SK-N-MC (cell line): ENCODE measurements at regions not wholly inside any gene's neighbourhood (a gene's known extent, or its start where the extent isn't known, plus 50 kb on each side); places are given as distances from the start of the nearest gene placed in this dataset.

Experiments
- DNase-seq: peaks from one replicate; pipeline ENCODE4 v3.0.0-alpha.2; 2011; ENCODE audit warnings: low read depth, low spot score
- H3K27ac ChIP-seq: fragments of 200-600 bp; sonication (generic); 2 replicates; pipeline ENCODE4 v1.5.1; 2016; ENCODE audit warnings: mixed run types
- H3K36me3 ChIP-seq: fragments of 200-600 bp; sonication (generic); 2 replicates; pipeline ENCODE4 v1.6.1; 2017; ENCODE audit warnings: antibody characterized with exemption, low read length, mixed read lengths; ENCODE audit not compliant: insufficient read depth
- H3K4me3 ChIP-seq: fragments of 200-600 bp; sonication (generic); 2 replicates; pipeline ENCODE4 v1.5.1; 2016
- H3K9ac ChIP-seq: fragments of 200-600 bp; sonication (generic); 2 replicates; pipeline ENCODE4 v1.8.0; 2017; ENCODE audit warnings: mixed run types, mixed read lengths; ENCODE audit not compliant: insufficient read length
- H3K9me3 ChIP-seq: fragments of 200-600 bp; sonication (generic); 2 replicates; pipeline ENCODE4 v1.6.1; 2017; ENCODE audit warnings: low read depth, mild to moderate bottlenecking, antibody characterized with exemption, low read length, moderate library complexity, mixed read lengths
- EZH2 ChIP-seq: fragments of 200-600 bp; sonication (generic); IDR thresholded peaks from one replicate; pipeline ENCODE4 v1.6.1; 2017; ENCODE audit warnings: antibody characterized with exemption
- FOXP2 ChIP-seq: optimal IDR thresholded peaks from 2 replicates; pipeline ENCODE3; 2011; ENCODE audit warnings: mild to moderate bottlenecking, moderate library complexity; ENCODE audit not compliant: insufficient read depth; ENCODE audit errors: extremely low read length, control extremely low read depth
- POLR2AphosphoS5 ChIP-seq: IDR thresholded peaks from 2 replicates; pipeline ENCODE4 v1.6.1; 2012; ENCODE audit warnings: mild to moderate bottlenecking, low read depth, low read length, borderline replicate concordance

DNA sequence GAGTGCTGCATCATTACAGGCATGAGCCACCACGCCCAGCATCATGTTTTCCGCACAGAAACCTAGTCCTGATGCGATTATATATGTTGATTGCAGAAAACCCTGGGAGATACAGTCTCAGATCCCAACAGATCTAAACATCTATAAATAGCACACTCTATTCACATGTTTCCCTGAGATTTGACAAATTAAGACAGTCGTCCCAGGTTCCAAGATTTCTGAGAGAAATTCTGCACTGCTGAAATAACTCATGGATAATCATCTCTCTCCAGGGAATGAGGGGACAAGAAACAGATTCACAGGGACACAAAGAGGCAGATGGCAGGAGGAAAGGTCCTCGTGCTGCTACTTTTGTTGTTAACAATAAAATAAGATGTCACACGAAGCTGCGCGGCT is 393.1 kb upstream of the CELF2 start:
- Histone ChIP-seq H3K4me3 (no peak overlapping the region), H3K27ac (no peak overlapping the region), H3K36me3 (no peaks in the 10 kb centered on the region), H3K9ac (no peak overlapping the region), H3K9me3 (no peaks in the 10 kb centered on the region)
- DNase-seq, result no peak
- TF ChIP-seq EZH2 (no peak), POLR2AphosphoS5 (no peak), FOXP2 (no peak)

DNA sequence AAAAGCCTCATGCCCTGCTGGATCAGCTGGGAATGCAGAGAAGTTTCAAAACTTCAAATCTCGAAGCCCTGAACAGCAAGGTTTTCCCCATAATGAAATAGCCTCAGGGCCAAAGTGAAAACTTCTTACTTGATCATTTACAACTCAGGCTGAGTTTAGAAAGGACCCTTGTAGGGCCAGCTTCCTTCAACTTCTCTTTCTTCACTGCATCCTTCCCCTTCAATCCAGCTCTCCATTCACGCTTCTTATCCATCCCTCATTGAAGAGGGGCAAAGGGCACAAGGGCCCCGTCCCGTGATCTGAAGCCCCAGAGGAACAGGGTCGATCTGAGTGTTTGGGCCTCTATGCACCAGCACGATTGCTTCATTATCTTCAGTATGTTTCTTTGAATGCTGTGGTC is 392.2 kb upstream of the CELF2 start:
- TF ChIP-seq EZH2 (no peak), FOXP2 (no peak), POLR2AphosphoS5 (no peak)
- H3K36me3 ChIP-seq, result no peaks in the 10 kb centered on the region
- H3K4me3 ChIP-seq, result no peak overlapping the region
- DNase-seq, result no peak
- no peak overlapping the region for H3K27ac ChIP-seq
- H3K9ac ChIP-seq, result no peak overlapping the region
- H3K9me3 ChIP-seq, result no peaks in the 10 kb centered on the region

DNA sequence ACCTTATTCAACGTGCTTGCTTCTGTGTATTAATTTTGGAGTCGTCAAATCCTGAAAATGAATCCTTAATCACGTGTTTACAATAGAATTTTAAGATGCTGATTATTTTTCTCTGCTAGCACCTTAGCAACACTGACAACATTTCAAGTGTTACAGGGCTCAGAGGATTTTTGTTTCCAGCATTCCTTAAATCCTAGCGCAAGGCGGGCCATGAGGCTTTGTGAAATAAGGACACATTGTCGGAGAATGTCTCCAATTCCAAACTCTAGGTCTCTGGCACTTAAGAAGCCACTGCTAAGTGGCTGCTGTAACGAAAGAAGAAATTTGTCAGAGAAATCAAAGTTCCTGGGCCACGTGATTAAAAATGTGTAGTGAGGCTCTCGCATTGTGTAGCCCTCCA is 390.9 kb upstream of the CELF2 start:
- Histone ChIP-seq H3K9me3 (no peaks in the 10 kb centered on the region), H3K36me3 (no peaks in the 10 kb centered on the region), H3K27ac (no peak overlapping the region), H3K4me3 (no peak overlapping the region), H3K9ac (no peak overlapping the region)
- no peak for DNase-seq
- TF ChIP-seq POLR2AphosphoS5, result no peak
- no peak for TF ChIP-seq FOXP2
- no peak for TF ChIP-seq EZH2

DNA sequence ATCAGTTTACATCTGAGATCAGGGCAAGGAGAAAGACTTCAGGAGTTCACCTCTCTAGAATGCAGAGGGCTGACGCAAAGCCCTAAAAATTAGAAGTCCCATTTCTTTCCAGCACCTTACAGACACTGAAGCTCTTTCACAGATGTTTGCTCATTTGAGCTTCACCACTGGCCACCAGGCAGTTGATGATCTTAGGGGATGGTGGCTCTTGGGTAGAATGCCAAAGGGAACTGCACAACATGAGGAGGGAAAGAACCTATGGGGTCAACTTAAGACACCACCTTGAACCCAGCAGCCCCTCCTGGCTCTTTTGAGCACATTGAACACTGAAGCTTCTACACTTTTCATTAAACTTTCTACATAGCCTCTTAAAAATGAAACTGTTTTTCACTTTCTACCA is 390.3 kb upstream of the CELF2 start:
- no peak for DNase-seq

DNA sequence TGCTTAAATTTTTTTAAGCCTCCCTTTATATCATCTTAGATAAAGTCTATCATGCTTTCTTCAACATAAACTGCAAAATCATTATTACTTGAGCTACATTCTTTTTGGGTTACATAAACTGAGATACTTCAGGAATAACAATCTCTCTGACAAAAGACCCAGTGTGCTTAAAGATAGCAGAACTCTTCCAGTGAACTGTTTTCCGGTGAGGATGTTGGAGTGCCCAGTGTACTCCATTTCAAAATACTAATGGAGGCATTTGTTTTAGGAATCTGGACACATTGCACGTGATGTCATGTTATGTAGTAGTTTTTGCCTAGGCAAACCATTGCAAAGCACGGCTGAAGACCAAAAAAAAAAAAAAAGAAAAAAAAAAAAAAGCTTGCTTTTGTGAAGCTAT is 388.2 kb upstream of the CELF2 start:
- Histone ChIP-seq H3K36me3 (no peaks in the 10 kb centered on the region), H3K4me3 (no peak overlapping the region), H3K27ac (no peak overlapping the region), H3K9ac (no peak overlapping the region), H3K9me3 (no peaks in the 10 kb centered on the region)
- DNase-seq, result no peak
- no peak for TF ChIP-seq POLR2AphosphoS5
- TF ChIP-seq FOXP2, result no peak
- TF ChIP-seq EZH2, result no peak

More for the DNA sequence above, 390.3 kb upstream of the CELF2 start:
- Histone ChIP-seq H3K27ac (no peak overlapping the region), H3K36me3 (no peaks in the 10 kb centered on the region), H3K9ac (no peak overlapping the region), H3K9me3 (no peaks in the 10 kb centered on the region), H3K4me3 (no peak overlapping the region)
- TF ChIP-seq FOXP2 (no peak), EZH2 (no peak), POLR2AphosphoS5 (no peak)

DNA sequence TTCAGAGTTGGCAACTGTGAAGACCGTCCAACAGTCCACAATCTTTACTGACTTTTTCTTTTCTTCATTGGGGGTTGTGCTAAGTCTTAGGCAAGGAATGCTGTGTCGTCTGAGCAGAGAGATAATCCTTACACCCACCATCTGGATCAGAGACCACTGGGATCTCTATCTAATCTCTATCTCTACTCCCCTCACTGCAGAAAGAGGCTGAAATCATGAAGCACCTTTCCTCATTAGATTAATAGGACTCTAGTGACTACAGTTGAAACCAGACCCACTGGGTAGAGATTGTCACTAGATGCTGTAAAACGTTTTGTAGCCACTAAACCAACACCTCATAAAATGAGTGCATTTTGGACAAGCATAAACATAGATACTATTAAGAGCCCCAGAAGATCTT is 387.4 kb upstream of the CELF2 start:
- Histone ChIP-seq H3K9me3 (no peaks in the 10 kb centered on the region), H3K27ac (no peak overlapping the region), H3K36me3 (no peaks in the 10 kb centered on the region), H3K4me3 (no peak overlapping the region), H3K9ac (no peak overlapping the region)
- DNase-seq, result no peak
- TF ChIP-seq EZH2 (no peak), POLR2AphosphoS5 (no peak), FOXP2 (no peak)

DNA sequence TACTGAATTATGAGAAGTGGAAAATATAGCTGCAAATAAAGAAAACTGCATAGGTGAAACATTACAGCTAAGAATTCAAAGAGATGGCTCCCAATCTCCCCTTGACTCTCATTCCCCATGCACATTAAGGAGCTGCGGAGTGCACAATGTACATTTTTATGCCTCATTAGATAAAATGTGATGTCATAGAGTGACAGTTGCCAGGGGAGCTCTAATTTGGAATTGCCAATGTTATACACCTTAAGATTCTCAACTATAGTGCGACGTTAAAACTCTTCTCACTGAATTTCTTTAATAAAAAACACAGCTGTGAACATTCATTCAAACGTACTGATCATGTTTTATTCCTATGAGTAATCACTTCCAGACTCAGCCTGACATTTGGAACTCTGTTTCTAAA is 386.9 kb upstream of the CELF2 start:
- H3K27ac ChIP-seq, result no peak overlapping the region

DNA sequence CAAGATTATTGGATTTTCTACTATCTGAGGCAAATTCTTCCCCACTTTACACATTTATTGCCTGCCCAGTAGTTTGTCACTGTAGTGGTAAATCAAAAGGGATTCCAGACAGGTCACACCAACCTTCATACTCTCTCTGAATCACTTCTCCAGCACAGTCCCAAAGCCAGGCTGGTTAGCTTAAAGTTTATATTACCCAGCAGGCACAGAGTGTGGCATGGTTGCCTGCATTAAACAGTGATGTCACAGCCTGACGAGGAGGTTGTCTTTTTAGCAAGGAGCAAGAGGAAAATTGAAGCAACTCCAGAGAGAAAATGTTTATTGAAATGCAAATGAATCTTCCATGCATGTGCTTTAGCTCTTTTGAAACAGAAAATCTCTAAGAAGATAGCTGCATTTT is 375.5 kb upstream of the CELF2 start:
- TF ChIP-seq POLR2AphosphoS5 (no peak), FOXP2 (no peak), EZH2 (no peak)

More for the DNA sequence above, 386.9 kb upstream of the CELF2 start:
- H3K4me3 ChIP-seq, result no peak overlapping the region
- H3K9me3 ChIP-seq, result no peaks in the 10 kb centered on the region
- no peaks in the 10 kb centered on the region for H3K36me3 ChIP-seq
- no peak for TF ChIP-seq EZH2
- no peak for TF ChIP-seq FOXP2
- TF ChIP-seq POLR2AphosphoS5, result no peak
- H3K9ac ChIP-seq, result no peak overlapping the region
- no peak for DNase-seq

DNA sequence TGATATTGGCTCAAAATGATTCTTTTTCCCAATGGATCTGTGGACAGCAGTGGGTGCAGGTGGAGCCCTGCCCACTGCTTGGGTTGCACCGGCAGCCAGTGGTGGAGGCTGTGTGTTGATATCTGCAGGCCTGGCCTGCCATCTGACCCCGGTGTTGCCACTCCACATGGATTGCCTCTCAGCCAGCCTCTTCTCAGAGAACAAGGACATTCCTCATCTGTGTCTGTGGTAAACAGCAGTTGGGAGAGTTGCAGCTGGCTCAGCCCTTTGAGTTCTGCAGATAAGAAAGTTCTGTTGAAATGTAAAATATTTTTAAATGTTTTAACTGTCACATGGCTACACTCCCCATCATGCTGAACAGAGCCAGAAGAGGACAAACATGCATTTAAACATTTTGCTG is 374.9 kb upstream of the CELF2 start:
- Histone ChIP-seq H3K27ac (no peak overlapping the region), H3K4me3 (no peak overlapping the region), H3K36me3 (no peaks in the 10 kb centered on the region), H3K9me3 (no peaks in the 10 kb centered on the region), H3K9ac (no peak overlapping the region)
- DNase-seq, result no peak
- TF ChIP-seq POLR2AphosphoS5 (no peak), EZH2 (no peak), FOXP2 (no peak)

More for the DNA sequence above, 375.5 kb upstream of the CELF2 start:
- H3K36me3 ChIP-seq, result no peaks in the 10 kb centered on the region
- no peak overlapping the region for H3K9ac ChIP-seq
- no peak overlapping the region for H3K27ac ChIP-seq
- no peak for DNase-seq
- no peaks in the 10 kb centered on the region for H3K9me3 ChIP-seq
- no peak overlapping the region for H3K4me3 ChIP-seq
